ENCODE measurements at regions not wholly inside any gene's neighbourhood (a gene's known extent, or its start where the extent isn't known, plus 50 kb on each side); places are given as distances from the start of the nearest gene placed in this dataset.

GRCh38 chr14:22044193-22044592, 370.6 kb upstream of the OR4E1 start:
- TF ChIP-seq ELK1 (IDR thresholded peaks at IDR 0.05; ENCODE audit: low read depth, low read length) (no peak), EP300 (IDR thresholded peaks at IDR 0.05; ENCODE audit: borderline replicate concordance in 1 of 2, control insufficient read depth in 1 of 2, low read depth in 2 of 2, low read length in 2 of 2) (no peak), CTCF (IDR thresholded peaks at IDR 0.05 in 2 of 3, conservative IDR thresholded peaks at IDR 0.05 in 1 of 3; ENCODE audit: control insufficient read depth in 2 of 3, extremely low read depth in 1 of 3, insufficient read depth in 1 of 3, low read depth in 3 of 3, low read length in 3 of 3) (no peak), GABPA (IDR thresholded peaks at IDR 0.05; ENCODE audit: low read depth) (no peak), ZBTB33 (IDR thresholded peaks at IDR 0.05) (no peak), CBX5 (IDR thresholded peaks at IDR 0.05; ENCODE audit: low read depth) (no peak), NR2C2 (IDR thresholded peaks at IDR 0.05; ENCODE audit: borderline replicate concordance, control insufficient read depth, insufficient read length, low read depth) (no peak), MTA3 (IDR thresholded peaks at IDR 0.05; ENCODE audit: borderline replicate concordance, low read length) (no peak), SPI1 (IDR thresholded peaks at IDR 0.05; ENCODE audit: borderline replicate concordance, insufficient read depth, low read depth, low read length) (no peak)
- TF ChIP-seq, protein P1, sequence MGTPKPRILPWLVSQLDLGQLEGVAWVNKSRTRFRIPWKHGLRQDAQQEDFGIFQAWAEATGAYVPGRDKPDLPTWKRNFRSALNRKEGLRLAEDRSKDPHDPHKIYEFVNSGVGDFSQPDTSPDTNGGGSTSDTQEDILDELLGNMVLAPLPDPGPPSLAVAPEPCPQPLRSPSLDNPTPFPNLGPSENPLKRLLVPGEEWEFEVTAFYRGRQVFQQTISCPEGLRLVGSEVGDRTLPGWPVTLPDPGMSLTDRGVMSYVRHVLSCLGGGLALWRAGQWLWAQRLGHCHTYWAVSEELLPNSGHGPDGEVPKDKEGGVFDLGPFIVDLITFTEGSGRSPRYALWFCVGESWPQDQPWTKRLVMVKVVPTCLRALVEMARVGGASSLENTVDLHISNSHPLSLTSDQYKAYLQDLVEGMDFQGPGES (IDR thresholded peaks at IDR 0.05): no peak
